Suprapubic skin (tissue), 4 donors: ENCODE measurements at regions not wholly inside any gene's neighbourhood (a gene's known extent, or its start where the extent isn't known, plus 50 kb on each side); places are given as distances from the start of the nearest gene placed in this dataset.

Source experiments
- DNase-seq, 2 donors: peaks; one replicate each; pipeline ENCODE4 v3.0.0-alpha.2; 2019; ENCODE audit warnings: low spot score in 2 of 2
- H3K27ac ChIP-seq: fragments of 200-600 bp; sonication (generic); one replicate; pipeline ENCODE4 v1.5.1; 2019
- H3K27me3 ChIP-seq: fragments of 200-600 bp; sonication (generic); one replicate; pipeline ENCODE4 v1.5.1; 2019
- H3K36me3 ChIP-seq: fragments of 200-600 bp; sonication (generic); one replicate; pipeline ENCODE4 v1.5.1; 2019
- H3K4me1 ChIP-seq: fragments of 200-600 bp; sonication (generic); one replicate; pipeline ENCODE4 v1.5.1; 2019
- H3K4me3 ChIP-seq: fragments of 200-600 bp; sonication (generic); one replicate; pipeline ENCODE4 v1.5.1; 2019; ENCODE audit warnings: mild to moderate bottlenecking
- H3K9me3 ChIP-seq: fragments of 200-600 bp; sonication (generic); one replicate; pipeline ENCODE4 v1.5.1; 2019
- EP300 ChIP-seq: sonication (generic); formaldehyde crosslinking; IDR thresholded peaks from one replicate; pipeline ENCODE4 v1.6.1; 2017; ENCODE audit warnings: antibody characterized with exemption
- POLR2A ChIP-seq, 2 donors: fragments of 450-650 bp; IDR thresholded peaks; one replicate each; pipeline ENCODE4 v1.6.1; 2017; ENCODE audit warnings: antibody characterized with exemption in 2 of 2, mild to moderate bottlenecking in 2 of 2, moderate library complexity in 2 of 2
- POLR2AphosphoS5 ChIP-seq, 3 donors: sonication (generic); formaldehyde crosslinking; IDR thresholded peaks; one replicate each; pipeline ENCODE4 v1.6.1; 2017; ENCODE audit warnings: antibody characterized with exemption in 3 of 3
- WGBS: methylation state at CpG from one replicate; pipeline ENCODE4 v1.1.5; 2018; 5-methylcytosine and 5-hydroxymethylcytosine counted together
- TF ChIP-seq, protein P1 (sequence below), 2 donors: fragments of 200-600 bp in 1 of 2; fragments of 450-650 bp in 1 of 2; sonication (generic) in 1 of 2; IDR thresholded peaks; one replicate each; pipeline ENCODE4 v1.5.1; 2016 to 2019; ENCODE audit warnings: antibody characterized with exemption in 2 of 2, mild to moderate bottlenecking in 1 of 2, moderate library complexity in 1 of 2

GRCh38 chr3:103184772-103185171 lies 750.0 kb downstream of the ZPLD1 start:
- no peak for DNase-seq
- Histone ChIP-seq H3K27ac (no peak overlapping the region), H3K4me1 (no peaks in the 10 kb centered on the region), H3K4me3 (no peak overlapping the region), H3K36me3 (no peaks in the 10 kb centered on the region), H3K9me3 (no peaks in the 10 kb centered on the region), H3K27me3 (no peaks in the 10 kb centered on the region)
- TF ChIP-seq POLR2AphosphoS5 (IDR thresholded peaks at IDR 0.05) = no peak
- no peak for TF ChIP-seq POLR2A (IDR thresholded peaks at IDR 0.05)
- TF ChIP-seq, protein P1, sequence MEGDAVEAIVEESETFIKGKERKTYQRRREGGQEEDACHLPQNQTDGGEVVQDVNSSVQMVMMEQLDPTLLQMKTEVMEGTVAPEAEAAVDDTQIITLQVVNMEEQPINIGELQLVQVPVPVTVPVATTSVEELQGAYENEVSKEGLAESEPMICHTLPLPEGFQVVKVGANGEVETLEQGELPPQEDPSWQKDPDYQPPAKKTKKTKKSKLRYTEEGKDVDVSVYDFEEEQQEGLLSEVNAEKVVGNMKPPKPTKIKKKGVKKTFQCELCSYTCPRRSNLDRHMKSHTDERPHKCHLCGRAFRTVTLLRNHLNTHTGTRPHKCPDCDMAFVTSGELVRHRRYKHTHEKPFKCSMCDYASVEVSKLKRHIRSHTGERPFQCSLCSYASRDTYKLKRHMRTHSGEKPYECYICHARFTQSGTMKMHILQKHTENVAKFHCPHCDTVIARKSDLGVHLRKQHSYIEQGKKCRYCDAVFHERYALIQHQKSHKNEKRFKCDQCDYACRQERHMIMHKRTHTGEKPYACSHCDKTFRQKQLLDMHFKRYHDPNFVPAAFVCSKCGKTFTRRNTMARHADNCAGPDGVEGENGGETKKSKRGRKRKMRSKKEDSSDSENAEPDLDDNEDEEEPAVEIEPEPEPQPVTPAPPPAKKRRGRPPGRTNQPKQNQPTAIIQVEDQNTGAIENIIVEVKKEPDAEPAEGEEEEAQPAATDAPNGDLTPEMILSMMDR (IDR thresholded peaks at IDR 0.05) = no peak
- TF ChIP-seq EP300 = no peak

- DNase-seq = no peak
- H3K4me3 ChIP-seq = no peak overlapping the region
- no peaks in the 10 kb centered on the region for H3K9me3 ChIP-seq
- H3K4me1 ChIP-seq = no peaks in the 10 kb centered on the region
- no peaks in the 10 kb centered on the region for H3K36me3 ChIP-seq
- no peaks in the 10 kb centered on the region for H3K27me3 ChIP-seq
- no peak overlapping the region for H3K27ac ChIP-seq
- TF ChIP-seq POLR2AphosphoS5 (IDR thresholded peaks at IDR 0.05) = no peak
- TF ChIP-seq, protein P1 (IDR thresholded peaks at IDR 0.05) = no peak
- TF ChIP-seq EP300 = no peak
- no peak for TF ChIP-seq POLR2A (IDR thresholded peaks at IDR 0.05)
Observed at GRCh38 chr3:103189941-103190340, 755.1 kb downstream of the ZPLD1 start.

GRCh38 chr3:103195216-103195615 lies 760.4 kb downstream of the ZPLD1 start:
- no peaks in the 10 kb centered on the region for H3K27me3 ChIP-seq
- no peaks in the 10 kb centered on the region for H3K4me1 ChIP-seq
- H3K36me3 ChIP-seq = no peaks in the 10 kb centered on the region
- no peak for DNase-seq
- H3K27ac ChIP-seq = no peak overlapping the region
- TF ChIP-seq POLR2AphosphoS5 (IDR thresholded peaks at IDR 0.05) = no peak
- no peak for TF ChIP-seq EP300
- TF ChIP-seq POLR2A (IDR thresholded peaks at IDR 0.05) = no peak
- TF ChIP-seq, protein P1 (IDR thresholded peaks at IDR 0.05) = no peak
- H3K4me3 ChIP-seq = no peak overlapping the region
- H3K9me3 ChIP-seq = no peaks in the 10 kb centered on the region
- WGBS = 45% methylated on average over 4 of the region's 4 CpGs

GRCh38 chr3:103203441-103203840 lies 768.6 kb downstream of the ZPLD1 start:
- H3K4me3 ChIP-seq = no peak overlapping the region
- TF ChIP-seq EP300 = no peak
- no peak for TF ChIP-seq POLR2AphosphoS5 (IDR thresholded peaks at IDR 0.05)
- TF ChIP-seq, protein P1 (IDR thresholded peaks at IDR 0.05) = no peak
- no peak for TF ChIP-seq POLR2A (IDR thresholded peaks at IDR 0.05)
- H3K9me3 ChIP-seq = no peaks in the 10 kb centered on the region
- 90% methylated on average over 4 of the region's 4 CpGs for WGBS
- H3K4me1 ChIP-seq = no peaks in the 10 kb centered on the region
- no peak for DNase-seq
- no peaks in the 10 kb centered on the region for H3K27me3 ChIP-seq
- no peak overlapping the region for H3K27ac ChIP-seq
- H3K36me3 ChIP-seq = no peaks in the 10 kb centered on the region

GRCh38 chr3:103210583-103210982 lies 775.8 kb downstream of the ZPLD1 start:
- 63% methylated on average over 6 of the region's 7 CpGs for WGBS
- Histone ChIP-seq H3K4me3 (no peak overlapping the region), H3K36me3 (no peaks in the 10 kb centered on the region), H3K27ac (no peak overlapping the region), H3K9me3 (no peaks in the 10 kb centered on the region), H3K4me1 (no peaks in the 10 kb centered on the region), H3K27me3 (no peaks in the 10 kb centered on the region)
- no peak for DNase-seq
- TF ChIP-seq, protein P1 (IDR thresholded peaks at IDR 0.05) = no peak
- TF ChIP-seq POLR2A (IDR thresholded peaks at IDR 0.05) (no peak), EP300 (no peak), POLR2AphosphoS5 (IDR thresholded peaks at IDR 0.05) (no peak)
